MM.1S (cell line): ENCODE measurements at regions not wholly inside any gene's neighbourhood (a gene's known extent, or its start where the extent isn't known, plus 50 kb on each side); places are given as distances from the start of the nearest gene placed in this dataset.

ENCODE experiments used
- DNase-seq: peaks from one replicate; pipeline ENCODE4 v3.0.0-alpha.2; 2015
- H2AFZ ChIP-seq: fragments of 300-600 bp; sonication (generic); 2 replicates; pipeline ENCODE4 v1.6.0; 2016; ENCODE audit warnings: antibody characterized with exemption, low read length
- H3F3A ChIP-seq: fragments of 300-600 bp; sonication (generic); 2 replicates; pipeline ENCODE4 v1.6.1; 2016; ENCODE audit warnings: mild to moderate bottlenecking, antibody characterized with exemption, low read length, moderate library complexity, mixed read lengths; ENCODE audit not compliant: insufficient read depth
- H3K27ac ChIP-seq: fragments of 300-600 bp; sonication (generic); 2 replicates; pipeline ENCODE4 v1.5.1; 2016; ENCODE audit warnings: mild to moderate bottlenecking, low read length
- H3K27me3 ChIP-seq: fragments of 300-600 bp; sonication (generic); replicated peaks from 2 replicates; pipeline ENCODE4 v1.6.0; 2016; ENCODE audit warnings: low read length; ENCODE audit not compliant: insufficient read depth
- H3K36me3 ChIP-seq: fragments of 300-600 bp; sonication (generic); replicated peaks from 2 replicates; pipeline ENCODE4 v1.6.1; 2016; ENCODE audit warnings: mild to moderate bottlenecking, low read length, mixed read lengths; ENCODE audit not compliant: insufficient read depth
- H3K4me1 ChIP-seq: fragments of 300-600 bp; sonication (generic); 2 replicates; pipeline ENCODE4 v1.6.1; 2016; ENCODE audit warnings: low read length, mixed read lengths
- H3K4me2 ChIP-seq: fragments of 300-600 bp; sonication (generic); 2 replicates; pipeline ENCODE4 v1.6.0; 2016; ENCODE audit warnings: low read depth, low read length
- H3K4me3 ChIP-seq: fragments of 300-600 bp; sonication (generic); 2 replicates; pipeline ENCODE4 v1.5.1; 2016; ENCODE audit warnings: low read length, mixed read lengths
- H3K79me2 ChIP-seq: fragments of 300-600 bp; sonication (generic); 2 replicates; pipeline ENCODE4 v1.6.1; 2016; ENCODE audit warnings: mixed run types, low read length, mixed read lengths
- H3K9ac ChIP-seq: fragments of 300-600 bp; sonication (generic); 2 replicates; pipeline ENCODE4 v1.6.1; 2016; ENCODE audit warnings: low read length, mixed read lengths
- H3K9me2 ChIP-seq: fragments of 300-600 bp; sonication (generic); replicated peaks from 2 replicates; pipeline ENCODE4 v1.6.1; 2016; ENCODE audit warnings: mild to moderate bottlenecking, low read length, mixed read lengths; ENCODE audit not compliant: insufficient read depth
- H3K9me3 ChIP-seq: fragments of 300-600 bp; sonication (generic); replicated peaks from 2 replicates; pipeline ENCODE4 v1.6.1; 2016; ENCODE audit warnings: mild to moderate bottlenecking, low read length, mixed read lengths; ENCODE audit not compliant: insufficient read depth
- H4K20me1 ChIP-seq: fragments of 300-600 bp; sonication (generic); 2 replicates; pipeline ENCODE4 v1.6.1; 2016; ENCODE audit warnings: mild to moderate bottlenecking, low read length, moderate library complexity, mixed read lengths; ENCODE audit not compliant: insufficient read depth
- CTCF ChIP-seq: fragments of 300-600 bp; sonication (generic); IDR thresholded peaks from 2 replicates; pipeline ENCODE4 v1.5.1; 2016; ENCODE audit warnings: antibody characterized with exemption, low read length, mixed read lengths
- EZH2 ChIP-seq: fragments of 300-600 bp; sonication (generic); optimal IDR thresholded peaks from 2 replicates; pipeline ENCODE3; 2017; ENCODE audit warnings: low read depth, mild to moderate bottlenecking, antibody characterized with exemption, low read length, mixed read lengths
- EZH2phosphoT487 ChIP-seq: fragments of 300-600 bp; sonication (generic); IDR thresholded peaks from 2 replicates; pipeline ENCODE4 v1.6.1; 2018; ENCODE audit warnings: antibody characterized with exemption, low read length

GRCh38 chr5:93235761-93236160 is 345.3 kb downstream of the NR2F1-AS1 start:
- no peak for DNase-seq
- H3K9ac ChIP-seq: no peak overlapping the region
- H3K4me2 ChIP-seq: no peak overlapping the region
- H2AFZ ChIP-seq: no peak overlapping the region
- H3K27ac ChIP-seq: no peak overlapping the region
- H3K4me1 ChIP-seq: no peaks in the 10 kb centered on the region
- H3K9me2 ChIP-seq: no peaks in the 10 kb centered on the region
- no peaks in the 10 kb centered on the region for H3K27me3 ChIP-seq
- no peaks in the 10 kb centered on the region for H3K79me2 ChIP-seq
- no peaks in the 10 kb centered on the region for H3K36me3 ChIP-seq
- TF ChIP-seq EZH2phosphoT487 (no peak), CTCF (no peak), EZH2 (no peak)
- H3F3A ChIP-seq: no peaks in the 10 kb centered on the region
- H3K4me3 ChIP-seq: no peak overlapping the region
- H3K9me3 ChIP-seq: no peaks in the 10 kb centered on the region
- no peaks in the 10 kb centered on the region for H4K20me1 ChIP-seq

- DNase-seq: no peak
Measured at GRCh38 chr5:93226202-93226735, 354.8 kb downstream of the NR2F1-AS1 start.

GRCh38 chr5:93225748-93226147 is 355.3 kb downstream of the NR2F1-AS1 start:
- H3K79me2 ChIP-seq: no peaks in the 10 kb centered on the region
- H2AFZ ChIP-seq: no peak overlapping the region
- no peak overlapping the region for H3K9ac ChIP-seq
- no peak overlapping the region for H3K27ac ChIP-seq
- no peaks in the 10 kb centered on the region for H3K27me3 ChIP-seq
- no peak overlapping the region for H3K4me2 ChIP-seq
- H3K4me3 ChIP-seq: no peak overlapping the region
- H3K36me3 ChIP-seq: no peaks in the 10 kb centered on the region
- TF ChIP-seq EZH2phosphoT487 (no peak), EZH2 (no peak), CTCF (no peak)
- no peaks in the 10 kb centered on the region for H4K20me1 ChIP-seq
- H3F3A ChIP-seq: no peaks in the 10 kb centered on the region
- H3K9me2 ChIP-seq: no peaks in the 10 kb centered on the region
- no peak for DNase-seq
- H3K4me1 ChIP-seq: no peaks in the 10 kb centered on the region
- H3K9me3 ChIP-seq: no peaks in the 10 kb centered on the region

More at GRCh38 chr5:93226202-93226735, 354.8 kb downstream of the NR2F1-AS1 start:
- Histone ChIP-seq H3K36me3 (no peaks in the 10 kb centered on the region), H3K9ac (no peak overlapping the region), H3K4me1 (no peaks in the 10 kb centered on the region), H4K20me1 (no peaks in the 10 kb centered on the region), H3K9me3 (no peaks in the 10 kb centered on the region), H3K79me2 (no peaks in the 10 kb centered on the region), H3K9me2 (no peaks in the 10 kb centered on the region), H2AFZ (no peak overlapping the region), H3K27me3 (no peaks in the 10 kb centered on the region), H3K4me2 (no peak overlapping the region), H3K27ac (no peak overlapping the region), H3F3A (no peaks in the 10 kb centered on the region), H3K4me3 (no peak overlapping the region)
- TF ChIP-seq EZH2phosphoT487: no peak
- TF ChIP-seq EZH2: no peak
- TF ChIP-seq CTCF: no peak
